Mucosa of stomach (tissue), 1 donor: ENCODE measurements at regions not wholly inside any gene's neighbourhood (a gene's known extent, or its start where the extent isn't known, plus 50 kb on each side); places are given as distances from the start of the nearest gene placed in this dataset.

Experiments used
- H3K27me3 ChIP-seq: one replicate; pipeline ENCODE4 v1.7.0; 2013; ENCODE audit warnings: mild to moderate bottlenecking, low read length; ENCODE audit not compliant: control insufficient read depth, insufficient read depth
- H3K36me3 ChIP-seq: one replicate; pipeline ENCODE4 v1.7.0; 2013; ENCODE audit warnings: low read length; ENCODE audit not compliant: control insufficient read depth, insufficient read depth
- H3K4me1 ChIP-seq: one replicate; pipeline ENCODE4 v1.7.0; 2013; ENCODE audit warnings: mild to moderate bottlenecking, low read length; ENCODE audit not compliant: control insufficient read depth, insufficient read depth
- H3K4me3 ChIP-seq: one replicate; pipeline ENCODE4 v1.7.0; 2013; ENCODE audit warnings: low read length
- H3K9ac ChIP-seq: one replicate; pipeline ENCODE4 v1.7.0; 2013; ENCODE audit warnings: mild to moderate bottlenecking, low read length, moderate library complexity
- H3K9me3 ChIP-seq: one replicate; pipeline ENCODE4 v1.7.0; 2013; ENCODE audit warnings: mild to moderate bottlenecking, low read length, moderate library complexity; ENCODE audit not compliant: control insufficient read depth
- donor health status: Pancreatic carcinoma.

DNA sequence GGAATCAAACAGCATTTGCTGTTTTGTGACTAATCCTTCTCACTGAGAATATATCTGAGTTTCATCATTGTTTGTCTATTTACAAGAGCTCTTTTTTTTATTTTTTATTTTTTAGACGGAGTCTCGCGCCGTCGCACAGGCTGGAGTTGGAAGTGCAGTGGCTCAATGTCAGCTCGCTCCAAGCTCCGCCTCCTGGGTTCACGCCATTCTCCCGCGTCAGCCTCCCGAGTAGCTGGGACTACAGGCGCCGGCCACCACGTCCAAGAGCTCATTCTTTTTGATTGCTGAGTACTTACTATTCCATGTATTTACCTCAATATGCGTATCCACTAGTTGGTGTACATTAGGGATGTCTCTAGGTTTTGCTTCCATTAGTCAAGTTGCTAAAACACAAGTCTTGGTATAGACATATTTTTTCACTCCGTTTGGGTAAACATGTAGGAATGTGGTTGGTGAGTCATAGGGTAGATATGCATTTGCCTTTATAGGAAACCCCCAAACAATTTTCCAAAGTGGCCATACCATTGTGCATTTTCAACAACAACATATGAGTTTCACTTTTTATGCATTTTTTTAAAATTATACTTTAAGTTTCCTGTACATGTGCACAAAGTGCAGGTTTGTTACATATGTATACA is 1005.0 kb upstream of the CDH10 start:
- Histone ChIP-seq H3K4me3 (no peak overlapping the region), H3K4me1 (no peaks in the 10 kb centered on the region), H3K9me3 (no peaks in the 10 kb centered on the region), H3K27me3 (no peaks in the 10 kb centered on the region), H3K9ac (no peak overlapping the region), H3K36me3 (no peaks in the 10 kb centered on the region)

DNA sequence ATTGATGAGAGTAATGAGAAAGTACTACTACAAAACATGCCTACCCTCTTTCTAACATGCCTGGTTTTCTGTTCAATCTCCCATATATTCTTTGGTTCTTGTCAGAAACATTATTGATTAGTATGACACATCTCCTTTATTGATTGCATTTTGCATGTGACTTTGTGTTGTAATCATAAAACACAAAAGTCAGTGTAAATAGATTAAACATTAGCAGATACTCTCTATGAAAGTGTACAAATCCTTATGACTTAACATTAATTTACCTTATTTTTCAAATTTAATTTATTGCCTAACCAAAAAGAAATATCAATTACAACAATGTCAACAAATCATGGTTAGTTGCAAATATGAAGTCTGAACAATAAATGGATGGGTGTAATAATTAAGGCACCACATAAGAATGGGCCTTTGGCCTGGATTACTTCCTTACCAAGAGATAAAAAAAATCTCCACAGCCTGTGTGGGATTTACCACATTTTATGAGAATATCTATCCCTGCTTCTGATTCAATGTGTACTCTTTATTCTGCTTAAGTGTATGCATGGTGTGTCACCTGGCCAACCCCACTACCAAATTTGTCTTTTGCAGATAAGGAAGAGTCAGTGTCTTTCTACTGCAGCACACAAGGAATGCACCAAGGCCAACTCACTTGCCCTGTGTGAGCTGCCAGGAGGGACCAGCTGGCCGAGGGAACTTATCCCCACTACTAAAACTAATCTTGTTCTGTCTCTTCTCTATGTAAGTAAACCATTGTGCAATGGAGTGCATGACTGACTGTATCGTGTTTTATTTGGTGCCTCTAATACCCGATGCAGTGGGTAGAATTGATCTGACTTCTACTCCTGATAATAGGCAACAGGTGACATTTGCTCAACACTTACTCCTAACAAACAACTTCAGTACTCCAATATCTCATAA is 1001.9 kb upstream of the CDH10 start:
- Histone ChIP-seq H3K9ac (no peak overlapping the region), H3K27me3 (no peaks in the 10 kb centered on the region), H3K9me3 (no peaks in the 10 kb centered on the region), H3K4me3 (no peak overlapping the region), H3K4me1 (no peaks in the 10 kb centered on the region), H3K36me3 (no peaks in the 10 kb centered on the region)

DNA sequence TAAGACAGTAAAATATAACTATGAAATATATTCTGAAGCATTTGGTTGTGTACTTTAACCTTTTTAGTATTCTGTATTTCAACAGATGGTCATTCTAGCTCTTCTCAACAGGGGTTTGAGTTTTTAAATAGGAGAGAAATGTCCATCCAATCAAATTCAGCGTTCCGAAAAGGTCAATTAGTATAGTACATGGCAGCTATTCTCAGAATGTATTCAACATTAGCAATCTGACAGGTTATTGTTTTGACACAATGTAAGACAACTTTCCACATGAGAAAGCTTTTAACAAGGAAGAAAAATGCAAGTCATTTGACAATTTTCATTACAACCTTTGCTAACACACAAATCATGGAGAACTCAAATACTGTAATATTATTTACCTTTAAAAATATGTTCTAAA is 996.3 kb upstream of the CDH10 start:
- no peaks in the 10 kb centered on the region for H3K36me3 ChIP-seq
- H3K9ac ChIP-seq, result no peak overlapping the region
- no peaks in the 10 kb centered on the region for H3K27me3 ChIP-seq
- H3K4me1 ChIP-seq, result no peaks in the 10 kb centered on the region
- no peaks in the 10 kb centered on the region for H3K9me3 ChIP-seq
- no peak overlapping the region for H3K4me3 ChIP-seq

DNA sequence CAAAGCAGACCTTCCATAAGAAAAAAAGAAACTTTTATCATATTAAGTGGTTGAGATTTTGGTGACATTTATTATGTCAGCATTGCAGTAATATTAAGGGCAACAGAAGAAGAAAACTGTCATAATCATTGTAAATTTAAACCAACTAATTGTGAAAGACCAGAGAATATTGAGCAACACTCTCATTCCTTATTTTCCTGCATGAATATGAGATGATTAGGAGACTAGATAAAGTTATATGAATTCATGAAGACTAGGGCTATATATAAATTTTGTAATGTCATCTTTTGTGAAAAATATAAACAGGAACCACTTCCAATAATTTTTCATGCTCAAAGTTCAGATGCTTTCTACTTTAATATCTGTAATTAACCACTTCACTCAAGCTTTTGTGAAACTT is 974.5 kb upstream of the CDH10 start:
- H3K9ac ChIP-seq, result no peak overlapping the region
- H3K4me1 ChIP-seq, result no peaks in the 10 kb centered on the region
- H3K4me3 ChIP-seq, result no peak overlapping the region
- H3K9me3 ChIP-seq, result no peaks in the 10 kb centered on the region
- H3K27me3 ChIP-seq, result no peaks in the 10 kb centered on the region
- H3K36me3 ChIP-seq, result no peaks in the 10 kb centered on the region

DNA sequence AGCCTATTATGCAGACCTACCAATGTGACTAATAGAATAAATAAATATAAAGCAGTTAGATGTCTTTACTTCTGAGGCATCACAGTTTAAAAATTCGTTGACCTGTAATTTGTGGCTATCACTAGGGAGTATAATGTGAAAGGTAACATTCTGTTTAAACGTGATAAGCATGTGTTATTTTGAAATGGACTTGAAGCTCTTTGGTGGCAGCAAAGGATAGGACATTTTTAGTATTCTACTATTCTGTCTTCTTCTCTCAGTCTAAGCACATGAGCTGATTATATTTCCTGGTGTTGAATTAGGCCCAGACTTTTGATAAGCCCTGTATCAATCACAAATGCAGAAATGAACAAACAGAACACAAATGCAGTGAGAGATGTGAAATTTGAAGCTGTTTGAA is 974.0 kb upstream of the CDH10 start:
- Histone ChIP-seq H3K9me3 (no peaks in the 10 kb centered on the region), H3K27me3 (no peaks in the 10 kb centered on the region), H3K9ac (no peak overlapping the region), H3K36me3 (no peaks in the 10 kb centered on the region), H3K4me1 (no peaks in the 10 kb centered on the region), H3K4me3 (no peak overlapping the region)

DNA sequence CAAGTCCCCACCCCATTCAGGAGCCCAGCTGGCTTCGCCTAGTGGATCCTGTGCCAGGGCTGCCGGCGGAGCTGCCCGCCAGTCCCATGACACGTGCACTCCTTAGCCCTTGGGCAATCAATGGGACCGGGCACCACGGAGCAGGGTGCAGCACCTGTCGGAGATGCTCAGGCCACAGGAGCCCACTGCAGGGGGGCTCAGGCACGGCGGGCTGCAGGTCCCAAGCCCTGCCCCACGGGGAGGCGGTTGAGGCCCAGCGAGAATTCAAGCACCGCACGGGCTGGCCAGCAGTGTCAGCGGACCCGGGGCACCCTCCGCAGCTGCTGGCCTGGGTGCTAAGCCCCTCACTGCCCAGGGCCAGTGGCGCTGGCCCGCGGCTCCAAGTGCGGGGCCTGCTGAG is 969.7 kb upstream of the CDH10 start:
- Histone ChIP-seq H3K9ac (no peak overlapping the region), H3K36me3 (no peaks in the 10 kb centered on the region), H3K4me3 (no peak overlapping the region), H3K4me1 (no peaks in the 10 kb centered on the region), H3K27me3 (no peaks in the 10 kb centered on the region), H3K9me3 (no peaks in the 10 kb centered on the region)

DNA sequence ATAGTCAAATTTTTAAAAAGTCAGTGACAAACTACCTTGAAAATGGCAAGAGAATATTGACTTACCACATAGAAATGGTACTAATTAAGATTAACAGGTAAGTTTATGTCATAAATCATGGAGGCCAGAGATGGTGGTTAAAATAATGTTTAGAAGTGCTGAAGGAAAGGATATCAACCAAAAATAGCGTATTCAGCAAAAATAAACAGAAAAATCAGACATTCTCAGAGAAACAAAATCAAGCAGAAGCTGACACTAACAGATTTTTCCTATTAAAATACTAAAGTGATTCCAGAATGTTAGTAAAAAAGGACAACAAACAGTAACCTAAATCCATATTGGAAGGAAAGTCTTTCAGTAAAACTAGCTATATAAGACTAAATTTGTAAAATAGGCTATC is 959.9 kb upstream of the CDH10 start:
- Histone ChIP-seq H3K9ac (no peak overlapping the region), H3K4me3 (no peak overlapping the region), H3K9me3 (no peaks in the 10 kb centered on the region), H3K36me3 (no peaks in the 10 kb centered on the region), H3K4me1 (no peaks in the 10 kb centered on the region), H3K27me3 (no peaks in the 10 kb centered on the region)

DNA sequence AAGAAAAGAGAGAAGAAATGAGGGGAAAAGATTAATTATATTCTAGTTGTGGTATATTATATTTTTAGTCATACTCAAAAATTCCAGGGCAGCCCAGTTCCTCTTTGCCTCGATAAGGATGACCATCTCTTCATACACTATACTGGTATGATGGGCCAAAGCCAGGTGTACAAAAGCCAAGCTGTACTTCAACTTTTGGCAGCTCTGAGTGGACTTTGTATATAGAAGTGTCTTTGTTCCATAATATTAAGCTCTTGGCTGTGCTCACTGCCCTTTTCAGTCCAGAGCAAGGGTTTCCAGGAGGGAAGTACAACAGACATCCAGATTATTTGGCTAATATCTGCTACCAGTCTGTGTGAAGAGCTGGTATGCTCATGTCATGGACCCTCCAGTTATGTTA is 934.3 kb upstream of the CDH10 start:
- Histone ChIP-seq H3K36me3 (no peaks in the 10 kb centered on the region), H3K9me3 (no peaks in the 10 kb centered on the region), H3K27me3 (no peaks in the 10 kb centered on the region)

DNA sequence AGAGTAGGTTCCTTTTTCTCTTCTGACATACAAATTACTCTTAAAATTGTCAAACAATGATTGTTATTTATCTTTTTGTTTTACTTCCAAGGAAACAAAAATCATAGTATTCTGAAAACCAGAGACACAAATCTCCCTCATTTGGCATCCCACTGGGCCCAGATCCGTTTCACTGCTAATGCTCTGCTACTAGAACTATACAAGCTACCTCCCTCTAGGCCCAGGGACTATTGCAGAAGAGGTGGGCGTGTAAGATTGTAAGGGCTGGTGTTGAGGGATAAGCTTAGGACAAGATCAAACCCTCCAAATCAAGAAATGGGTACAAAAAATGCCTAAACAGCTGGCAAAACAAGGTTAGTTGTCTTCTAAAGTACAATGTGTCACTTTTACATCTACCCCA is 928.9 kb upstream of the CDH10 start:
- no peaks in the 10 kb centered on the region for H3K9me3 ChIP-seq

More for the DNA sequence above, 934.3 kb upstream of the CDH10 start:
- Histone ChIP-seq H3K4me3 (no peak overlapping the region), H3K9ac (no peak overlapping the region), H3K4me1 (no peaks in the 10 kb centered on the region)

DNA sequence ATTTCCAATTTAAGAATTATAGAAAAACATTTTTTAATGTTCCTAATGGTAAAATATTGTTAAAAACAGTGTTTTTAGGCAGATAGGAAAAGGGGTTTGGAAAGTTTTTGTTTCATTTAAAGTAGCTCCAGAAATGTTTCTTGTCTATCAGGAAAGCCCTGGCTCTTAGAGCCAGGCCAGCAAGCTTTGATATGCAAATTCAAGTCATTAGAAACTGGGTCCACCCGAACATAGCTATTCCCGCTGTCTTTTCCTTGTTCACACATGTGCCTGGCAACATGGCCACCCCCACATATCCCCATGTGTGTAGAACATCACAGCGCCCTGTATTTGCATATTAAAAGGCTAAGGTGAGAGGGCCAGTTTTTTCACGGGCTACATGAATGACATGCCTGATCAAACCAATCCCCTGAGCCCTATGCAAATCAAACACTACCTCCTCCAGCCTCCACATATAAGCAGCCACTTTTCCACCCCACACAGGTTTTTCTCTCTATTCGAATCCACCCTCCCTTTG is 925.3 kb upstream of the CDH10 start:
- Histone ChIP-seq H3K4me3 (no peak overlapping the region), H3K27me3 (no peaks in the 10 kb centered on the region), H3K4me1 (no peaks in the 10 kb centered on the region), H3K36me3 (no peaks in the 10 kb centered on the region), H3K9me3 (no peaks in the 10 kb centered on the region), H3K9ac (no peak overlapping the region)

More for the DNA sequence above, 928.9 kb upstream of the CDH10 start:
- Histone ChIP-seq H3K27me3 (no peaks in the 10 kb centered on the region), H3K9ac (no peak overlapping the region), H3K4me3 (no peak overlapping the region), H3K4me1 (no peaks in the 10 kb centered on the region), H3K36me3 (no peaks in the 10 kb centered on the region)

DNA sequence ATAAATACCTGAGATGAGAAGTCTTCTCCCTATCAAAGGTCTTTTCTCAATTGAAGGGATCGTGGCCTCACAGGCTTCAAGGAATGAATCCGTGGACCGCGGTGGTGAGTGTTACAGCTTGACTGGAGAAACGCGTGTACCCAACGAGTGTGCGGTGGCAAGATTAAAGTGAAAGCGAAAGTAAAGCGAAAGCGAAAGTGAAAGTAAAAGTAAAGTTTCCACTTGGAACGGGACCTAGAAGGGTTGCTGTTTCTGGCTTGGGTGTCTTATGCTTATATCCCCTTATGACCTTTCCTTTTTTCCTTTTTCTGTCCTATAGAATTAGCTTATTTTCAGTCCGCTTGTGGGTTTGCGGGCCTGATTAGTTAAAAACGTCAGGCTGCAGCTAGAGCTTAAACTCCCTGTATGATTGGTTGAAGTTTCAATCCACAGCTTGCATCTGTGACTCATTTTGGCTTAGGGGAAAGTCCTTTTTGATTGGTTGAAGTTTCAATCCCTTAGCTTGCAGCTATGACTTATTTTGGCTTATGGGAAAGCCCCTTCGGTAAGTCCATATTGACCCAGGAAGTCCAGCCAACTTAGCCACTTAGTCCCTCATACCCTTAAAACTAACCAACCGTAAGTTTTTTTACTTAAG is 924.3 kb upstream of the CDH10 start:
- no peaks in the 10 kb centered on the region for H3K36me3 ChIP-seq
- H3K4me3 ChIP-seq, result no peak overlapping the region
- no peaks in the 10 kb centered on the region for H3K27me3 ChIP-seq
- no peak overlapping the region for H3K9ac ChIP-seq
- H3K9me3 ChIP-seq, result no peaks in the 10 kb centered on the region
- no peaks in the 10 kb centered on the region for H3K4me1 ChIP-seq

DNA sequence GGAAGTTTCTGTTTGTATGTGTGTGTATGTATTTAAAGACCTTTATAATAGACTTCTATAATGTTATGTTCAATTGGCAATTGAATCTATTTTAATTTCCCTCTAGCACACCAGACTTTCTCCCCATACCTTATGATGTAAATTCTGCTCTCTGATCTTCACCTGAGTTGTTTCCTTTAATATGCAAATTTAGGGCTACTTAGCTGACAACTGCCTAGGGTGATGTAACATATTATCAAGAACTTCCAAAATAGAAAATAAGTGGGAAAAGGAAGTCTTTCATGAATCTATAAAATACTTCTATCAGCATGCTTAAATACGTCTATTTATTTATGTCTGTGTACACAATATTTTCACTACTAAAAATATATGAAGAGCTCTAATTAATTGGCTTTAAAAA is 923.5 kb upstream of the CDH10 start:
- H3K4me3 ChIP-seq, result no peak overlapping the region
- H3K9ac ChIP-seq, result no peak overlapping the region
- H3K36me3 ChIP-seq, result no peaks in the 10 kb centered on the region
- no peaks in the 10 kb centered on the region for H3K27me3 ChIP-seq
- H3K4me1 ChIP-seq, result no peaks in the 10 kb centered on the region
- no peaks in the 10 kb centered on the region for H3K9me3 ChIP-seq
